ENCODE measurements at regions not wholly inside any gene's neighbourhood (a gene's known extent, or its start where the extent isn't known, plus 50 kb on each side); places are given as distances from the start of the nearest gene placed in this dataset.
A peak's percentile ranks its signal among the peaks of the same experiment; 100 is the strongest.

GRCh38 chr6:139648430-139649000 is 274.1 kb upstream of the CITED2 start (continued):
- TF ChIP-seq ZKSCAN1 (IDR thresholded peaks at IDR 0.05; ENCODE audit: low read depth, low read length): no peak
- TF ChIP-seq ASH1L (IDR thresholded peaks at IDR 0.05; ENCODE audit: borderline replicate concordance, low read depth, partially characterized antibody): no peak
- no peak for TF ChIP-seq ZNF740 (CRISPR knock-in tag; IDR thresholded peaks at IDR 0.05)
- no peak for TF ChIP-seq ZNF740 (tag; IDR thresholded peaks at IDR 0.05)
- TF ChIP-seq NR1H2 (CRISPR knock-in tag; IDR thresholded peaks at IDR 0.05): no peak
- no peak for TF ChIP-seq ARID4B (CRISPR knock-in tag; IDR thresholded peaks at IDR 0.05)
- no peak; the same call in 1 of the 2 replicates for TF ChIP-seq ZNF253 (CRISPR knock-in tag; conservative IDR thresholded peaks at IDR 0.05)
- no peak for TF ChIP-seq HOMEZ (CRISPR knock-in tag; IDR thresholded peaks at IDR 0.05)
- TF ChIP-seq MEIS2 (IDR thresholded peaks at IDR 0.05; ENCODE audit: partially characterized antibody): peak; percentile 61
- no peak for TF ChIP-seq ZNF280B (CRISPR knock-in tag; IDR thresholded peaks at IDR 0.05)
- TF ChIP-seq BRD4 (IDR thresholded peaks at IDR 0.05): peak; percentile 85
- TF ChIP-seq MTA2 (IDR thresholded peaks at IDR 0.05; ENCODE audit: low read depth): peak; percentile 87
- TF ChIP-seq CREB3 (tag; conservative IDR thresholded peaks at IDR 0.05; ENCODE audit: low read depth): peak; percentile 79; the same call in 1 of the 2 replicates
- TF ChIP-seq ETV1 (tag; conservative IDR thresholded peaks at IDR 0.05; ENCODE audit: low read depth): peak; percentile 6; the same call in 1 of the 2 replicates
- TF ChIP-seq NCOR1 (IDR thresholded peaks at IDR 0.05): peak; percentile 95
- no peak for TF ChIP-seq CHD4 (IDR thresholded peaks at IDR 0.05; ENCODE audit: insufficient read depth, insufficient replicate concordance, low read depth, low read length, poor library complexity, severe bottlenecking)
- TF ChIP-seq JUNB (CRISPR knock-in tag; conservative IDR thresholded peaks at IDR 0.05): no peak
- peak; percentile 12 to 54; a peak in 2 of 4 replicates for TF ChIP-seq FOXK2 (conservative IDR thresholded peaks at IDR 0.05 in 1 of 2, IDR thresholded peaks at IDR 0.05 in 1 of 2; ENCODE audit: low read depth in 2 of 2)
- TF ChIP-seq MECOM (CRISPR knock-in tag; IDR thresholded peaks at IDR 0.05): peak; percentile 41; the same call in 1 of the 2 replicates

Measured in K562 (cell line).